HG02973 (cell line): ENCODE measurements at regions not wholly inside any gene's neighbourhood (a gene's known extent, or its start where the extent isn't known, plus 50 kb on each side); places are given as distances from the start of the nearest gene placed in this dataset.
"Not testable (repeated sequence)": the region's sequence is repeated elsewhere in the genome, so short reads cannot be mapped to it uniquely, and the experiment has no call there.

Experiments
- ATAC-seq: cut with Tn5 transposase; IDR thresholded peaks from one replicate; pipeline ENCODE4 v1.9.1; 2021; ENCODE audit warnings: moderate library complexity; ENCODE audit not compliant: unreplicated experiment

DNA sequence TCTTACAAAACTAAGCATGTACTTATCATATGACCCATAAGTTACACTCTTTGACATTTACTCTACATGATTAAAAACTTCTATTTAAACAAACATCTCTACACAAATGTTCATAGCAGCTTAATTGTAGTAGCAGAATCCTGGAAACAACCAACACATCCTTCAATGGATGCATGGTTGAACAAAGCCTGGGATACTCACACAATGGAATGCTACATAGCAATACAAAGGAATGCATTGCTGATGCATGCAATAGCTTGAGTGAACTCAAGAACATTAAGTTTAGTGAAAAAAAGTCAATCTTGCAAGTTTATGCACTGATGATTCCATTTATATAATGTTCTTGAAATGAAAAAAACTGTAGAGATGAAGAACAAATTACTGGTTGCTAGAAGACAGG lies 686.9 kb downstream of the LRRIQ3 start:
- no peak for ATAC-seq

DNA sequence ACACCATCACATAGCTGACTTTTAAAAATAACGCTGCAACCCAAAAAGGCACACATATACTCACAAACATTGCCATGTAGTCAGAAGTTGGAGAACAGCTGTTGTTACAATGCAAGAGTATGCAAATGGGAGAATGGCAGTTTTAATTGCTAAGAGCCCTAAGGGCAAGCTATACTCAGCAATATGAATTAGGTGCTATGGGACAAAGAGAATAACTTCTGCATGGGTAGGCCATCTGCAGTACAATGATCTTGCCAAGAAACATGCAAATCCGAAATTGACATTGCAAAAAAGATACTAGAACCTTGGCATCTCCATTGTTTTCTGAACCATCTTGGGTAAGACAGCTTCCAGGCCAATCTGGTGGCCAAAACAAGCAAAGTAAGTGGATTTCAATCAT lies 697.8 kb downstream of the LRRIQ3 start:
- no peak for ATAC-seq

DNA sequence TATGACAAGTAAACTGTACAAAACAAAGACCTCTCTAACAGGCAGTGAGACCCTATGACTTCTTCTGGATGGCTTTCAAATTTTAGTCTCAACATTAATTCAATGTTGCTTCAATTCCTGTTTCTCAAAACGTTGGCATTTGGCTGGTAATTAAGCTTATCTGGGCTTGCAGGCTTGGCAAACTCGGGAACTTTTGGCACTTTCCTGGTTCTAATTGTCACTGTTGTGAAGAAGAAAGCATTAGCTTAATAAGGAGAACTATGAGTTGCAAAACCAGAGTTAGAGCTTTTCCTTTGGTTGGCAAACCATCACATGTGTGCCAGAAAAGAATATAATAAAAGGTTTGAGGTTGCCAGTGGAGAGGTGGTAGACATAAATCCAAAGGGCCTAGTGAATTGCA lies 698.3 kb downstream of the LRRIQ3 start:
- no peak for ATAC-seq

DNA sequence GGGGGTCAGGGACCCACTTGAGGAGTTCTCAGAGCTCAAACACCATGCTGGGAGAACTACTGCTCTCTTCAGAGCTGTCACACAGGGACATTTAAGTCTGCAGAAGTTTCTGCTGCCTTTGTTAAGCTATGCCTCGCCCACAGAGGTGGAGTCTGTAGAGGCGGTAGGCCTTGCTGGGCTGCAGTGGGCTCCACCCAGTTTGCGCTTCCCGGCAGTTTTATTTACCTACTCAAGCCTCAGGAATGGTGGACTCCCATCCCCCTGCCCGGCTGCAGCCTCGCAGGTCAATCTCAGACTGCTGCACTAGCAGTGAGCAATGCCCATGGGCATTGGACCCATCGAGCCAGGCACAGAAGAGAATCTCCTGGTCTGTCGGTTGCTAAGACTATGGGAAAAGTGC lies 706.4 kb downstream of the LRRIQ3 start:
- ATAC-seq, result no peak

DNA sequence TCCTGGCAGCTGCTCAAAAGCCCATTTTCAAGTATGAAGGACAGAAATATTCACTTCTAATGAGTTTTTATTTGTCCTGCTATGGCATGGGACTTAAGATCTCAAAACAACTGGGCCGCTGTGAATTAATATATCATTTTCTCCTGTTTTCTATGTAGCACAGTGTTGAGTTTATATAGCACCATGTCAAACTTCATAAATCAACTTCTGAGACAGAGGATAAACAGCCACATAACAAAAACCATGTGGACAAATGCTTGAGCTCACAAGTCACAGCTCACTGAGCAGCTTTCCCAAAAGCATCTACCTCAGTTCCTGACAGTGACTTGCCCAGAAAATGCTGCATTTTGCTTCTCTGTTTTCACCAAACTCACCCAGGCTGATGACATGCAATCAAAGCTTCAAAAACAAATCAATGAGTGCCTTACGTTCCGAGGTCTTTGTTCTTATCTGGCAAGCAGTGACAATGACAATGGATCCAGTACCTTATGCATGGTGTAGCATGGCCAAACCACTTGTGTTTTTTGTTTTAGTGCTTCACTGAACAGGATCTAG lies 722.6 kb downstream of the LRRIQ3 start:
- ATAC-seq, result no peak

DNA sequence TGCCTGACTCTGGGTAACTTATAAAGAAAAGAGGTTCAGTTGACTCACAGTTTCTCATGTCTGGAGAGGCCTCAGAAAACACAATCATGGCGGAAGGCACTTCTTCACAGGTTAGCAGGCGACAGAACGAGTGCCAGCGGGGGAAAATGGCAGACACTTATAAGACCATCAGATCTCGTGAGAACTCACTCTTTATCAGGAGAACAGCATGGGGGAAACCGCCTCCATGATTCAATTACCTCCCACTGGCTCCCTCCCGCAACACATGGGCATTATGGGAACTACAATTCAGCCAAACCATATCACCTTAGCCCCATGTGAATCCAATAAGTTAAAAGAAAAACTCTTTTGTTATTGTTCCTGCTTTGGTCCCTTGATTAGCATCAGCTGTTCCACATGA lies 725.2 kb downstream of the LRRIQ3 start:
- ATAC-seq, result no peak

DNA sequence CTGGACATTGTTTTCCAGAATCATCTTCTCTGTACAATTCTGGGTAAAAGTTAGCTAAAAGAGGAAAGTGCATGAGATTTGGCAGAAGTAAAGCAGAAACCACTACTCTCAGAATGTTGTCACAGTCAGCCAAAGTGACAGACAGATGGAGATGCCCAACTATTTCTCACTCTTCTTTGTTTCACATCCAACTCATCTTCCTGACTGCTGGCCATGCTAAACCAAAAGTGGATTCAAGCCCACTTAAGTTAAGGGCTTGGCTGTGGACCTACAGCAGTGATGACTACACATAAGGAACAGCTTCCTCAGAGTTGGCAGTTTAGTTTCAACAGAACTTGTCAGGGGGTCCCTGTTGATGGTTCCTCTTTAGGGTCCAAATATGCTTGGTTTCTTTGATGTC lies 730.2 kb downstream of the LRRIQ3 start:
- no peak for ATAC-seq

DNA sequence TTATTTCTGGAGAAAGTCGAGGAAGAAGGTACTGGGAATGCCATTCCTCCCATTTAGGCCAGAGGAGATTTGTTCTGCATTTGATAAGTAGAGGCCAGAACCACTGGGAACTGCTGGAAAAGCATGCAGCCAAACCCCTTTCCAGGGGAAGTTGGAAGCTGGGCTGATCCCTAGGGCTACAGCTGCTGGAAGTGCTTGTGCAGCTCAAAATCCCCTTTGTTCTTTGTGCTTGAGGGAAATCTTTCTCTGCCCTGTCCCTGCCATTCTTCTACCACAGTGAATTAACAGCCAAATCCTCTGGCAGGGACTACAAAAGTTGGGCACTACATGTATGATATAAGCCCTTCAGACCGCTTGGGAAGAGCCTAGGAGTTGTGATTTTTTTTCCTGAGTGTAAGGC lies 734.1 kb downstream of the LRRIQ3 start:
- no peak for ATAC-seq

DNA sequence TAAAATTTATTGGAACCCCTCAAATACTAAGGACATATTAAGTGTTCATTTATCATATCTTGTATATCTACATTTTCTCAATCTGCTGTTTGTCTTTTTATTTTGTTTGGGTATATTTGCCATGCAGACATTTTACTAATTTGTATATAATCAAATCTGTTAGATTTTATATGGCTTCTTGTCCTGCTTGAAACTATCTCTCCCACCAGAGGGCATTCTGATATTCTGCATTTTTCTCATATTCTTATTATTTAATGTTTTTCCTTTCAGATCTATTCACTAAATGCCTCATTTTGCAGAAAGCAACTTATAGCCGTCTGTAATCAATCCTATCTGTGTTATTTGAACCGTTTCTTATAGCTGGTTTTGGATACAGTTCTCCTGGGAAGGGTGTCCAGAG lies 745.5 kb downstream of the LRRIQ3 start:
- ATAC-seq, result no peak

DNA sequence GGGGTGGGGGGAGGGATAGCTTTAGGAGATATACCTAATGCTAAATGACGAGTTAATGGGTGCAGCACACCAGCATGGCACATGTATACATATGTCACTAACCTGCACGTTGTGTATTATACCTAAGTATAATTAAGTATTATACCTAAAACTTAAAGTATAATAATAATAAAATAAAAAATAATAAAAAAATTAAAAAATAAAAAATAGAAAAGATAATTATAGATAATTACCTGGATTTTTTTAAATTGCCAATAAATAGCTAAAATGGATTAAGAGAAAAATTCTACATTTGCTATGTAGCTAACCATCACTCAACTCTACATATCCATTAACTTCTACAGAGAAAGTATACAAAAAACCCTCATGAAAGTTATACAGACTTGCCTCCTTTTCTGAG lies 747.3 kb downstream of the LRRIQ3 start:
- not testable (repeated sequence) for ATAC-seq

DNA sequence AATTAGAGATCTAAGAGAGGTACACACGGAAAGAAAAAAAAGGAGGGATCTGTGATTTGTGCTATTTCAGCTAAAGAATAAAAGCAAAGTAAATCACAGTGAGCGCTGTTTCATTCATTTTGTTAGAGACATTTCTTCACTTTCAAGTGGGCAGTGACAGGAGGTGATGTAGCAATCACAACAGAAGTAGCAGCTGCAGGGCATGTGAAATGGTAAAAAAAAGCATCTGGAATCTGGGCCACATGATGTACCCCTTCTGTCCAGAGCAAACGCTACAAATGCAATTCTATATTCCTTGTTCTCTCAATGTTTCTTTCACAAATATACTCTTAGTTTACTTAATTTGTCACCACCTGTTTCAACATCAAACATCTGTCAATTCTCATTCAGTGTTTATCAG lies 786.5 kb downstream of the LRRIQ3 start:
- no peak for ATAC-seq

DNA sequence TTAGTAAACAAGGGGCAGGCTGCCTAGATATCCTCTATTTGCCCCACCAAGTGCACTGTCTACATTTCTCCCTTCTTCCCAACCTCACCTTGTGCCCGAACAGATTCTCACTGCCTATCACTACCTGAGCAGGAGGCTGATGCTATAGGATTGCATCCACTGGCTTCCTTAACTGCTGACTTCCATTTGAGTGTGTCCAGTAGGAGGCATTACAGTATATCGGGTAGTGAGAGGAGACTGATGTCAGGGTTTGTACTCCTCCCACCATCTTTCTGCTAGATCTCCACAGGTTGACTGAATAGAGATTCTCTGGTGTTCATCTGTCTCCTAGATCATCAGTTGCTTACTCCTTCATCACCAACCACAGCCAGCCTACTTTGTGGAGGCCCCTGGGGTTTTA lies 796.3 kb downstream of the LRRIQ3 start:
- ATAC-seq, result no peak

DNA sequence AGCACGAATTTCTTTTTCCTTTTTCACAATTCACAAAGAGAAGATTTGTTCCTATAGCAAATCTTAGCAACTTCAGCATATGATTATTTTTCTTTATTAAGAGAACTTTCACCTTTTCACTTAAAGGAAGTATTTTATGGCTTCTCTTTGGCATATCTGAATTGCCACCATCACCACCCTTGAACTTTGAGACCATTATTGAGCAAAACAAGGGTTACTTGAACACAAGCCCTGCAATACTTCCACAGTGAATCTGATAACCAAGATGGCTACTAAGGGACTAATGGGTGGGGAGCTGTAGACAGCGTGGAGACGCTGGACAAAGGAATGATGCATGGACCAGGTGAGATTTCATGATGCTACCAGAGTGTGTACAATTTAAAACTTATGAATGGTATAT lies 815.0 kb downstream of the LRRIQ3 start:
- ATAC-seq, result no peak

DNA sequence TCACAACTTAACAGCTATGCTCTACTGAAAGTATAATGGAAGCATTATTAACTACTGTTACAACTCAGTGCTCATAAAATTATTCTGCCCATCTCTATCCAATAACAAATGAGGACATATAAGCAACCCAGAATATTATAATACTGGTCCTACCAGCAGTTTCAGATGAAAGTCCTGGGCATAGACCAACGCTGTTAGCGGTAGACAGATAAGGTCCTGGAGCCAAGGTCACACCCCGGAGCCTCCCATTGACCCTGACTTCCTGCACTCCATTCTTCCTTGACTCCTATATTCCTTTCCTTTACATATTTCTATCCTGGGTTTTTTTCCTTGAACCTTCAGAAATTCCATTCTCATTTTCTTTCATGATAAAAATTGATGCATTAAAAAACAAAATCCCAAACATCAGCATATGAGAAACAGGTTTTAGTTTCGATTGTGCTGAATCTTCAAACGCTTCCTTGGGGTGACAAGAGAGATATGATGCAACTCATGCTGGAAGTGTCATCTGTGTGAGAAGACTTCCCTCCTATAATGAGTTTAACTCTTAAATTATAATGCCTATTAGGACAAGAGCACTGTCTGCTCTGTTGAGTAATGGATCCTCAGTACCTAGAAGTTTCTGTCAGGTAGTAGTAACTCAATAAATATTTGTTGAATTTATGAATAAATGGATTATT lies 831.1 kb downstream of the LRRIQ3 start:
- ATAC-seq, result no peak

DNA sequence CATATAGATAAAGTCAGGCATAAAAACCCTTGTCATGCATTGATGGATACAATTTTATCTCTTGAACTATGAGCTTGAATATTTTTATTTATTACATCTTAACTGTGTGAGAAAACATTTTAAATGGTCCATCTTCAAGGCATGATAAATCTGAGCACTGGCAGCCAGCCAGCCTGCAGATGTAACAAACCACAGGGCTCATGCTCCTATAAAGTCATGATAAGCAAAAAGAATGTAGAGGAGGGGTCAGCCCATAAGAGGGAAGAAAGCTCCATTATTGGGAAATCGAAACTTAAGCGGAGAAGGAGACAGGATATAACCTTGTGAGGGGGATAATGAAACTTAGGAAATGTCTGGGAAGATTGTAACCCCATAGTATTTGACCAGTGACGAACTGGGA lies 839.0 kb downstream of the LRRIQ3 start:
- no peak for ATAC-seq

DNA sequence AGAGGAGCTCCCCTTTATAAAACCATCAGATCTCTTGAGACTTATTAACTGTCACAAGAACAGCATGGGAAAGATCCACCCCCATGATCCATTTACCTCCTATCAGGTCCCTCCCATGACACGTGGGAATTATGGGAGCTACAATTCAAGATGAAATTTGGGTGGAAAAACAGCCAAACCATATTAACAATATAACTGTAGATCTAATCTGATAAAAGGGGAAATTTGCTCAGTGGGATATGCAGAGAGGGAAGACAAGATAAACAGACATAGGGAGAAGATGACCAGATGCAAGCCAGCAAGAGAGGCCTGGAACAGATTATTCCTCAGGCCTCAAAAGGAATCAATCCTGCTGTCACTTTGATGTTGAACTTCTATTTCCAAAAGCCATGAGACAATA lies 841.5 kb downstream of the LRRIQ3 start:
- no peak for ATAC-seq

DNA sequence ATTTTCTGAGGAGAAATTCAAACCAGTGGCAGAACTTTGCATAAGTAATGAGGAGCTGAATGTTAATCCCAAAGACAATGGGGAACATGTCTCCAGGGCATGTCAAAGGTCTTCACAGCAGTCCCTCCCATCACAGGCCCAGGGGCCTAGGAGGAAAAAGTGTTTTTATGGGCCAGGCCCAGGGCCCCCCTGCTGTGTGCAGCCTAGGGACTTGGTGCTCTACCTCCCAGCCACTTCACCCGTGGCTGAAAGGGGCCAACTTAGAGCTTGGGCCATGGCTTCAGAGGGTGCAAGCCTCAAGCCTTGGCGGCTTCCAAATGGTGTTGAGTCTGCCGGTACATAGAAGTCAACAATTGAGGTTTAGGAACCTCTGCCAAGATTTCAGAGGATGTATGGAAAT lies 854.0 kb downstream of the LRRIQ3 start:
- no peak for ATAC-seq

DNA sequence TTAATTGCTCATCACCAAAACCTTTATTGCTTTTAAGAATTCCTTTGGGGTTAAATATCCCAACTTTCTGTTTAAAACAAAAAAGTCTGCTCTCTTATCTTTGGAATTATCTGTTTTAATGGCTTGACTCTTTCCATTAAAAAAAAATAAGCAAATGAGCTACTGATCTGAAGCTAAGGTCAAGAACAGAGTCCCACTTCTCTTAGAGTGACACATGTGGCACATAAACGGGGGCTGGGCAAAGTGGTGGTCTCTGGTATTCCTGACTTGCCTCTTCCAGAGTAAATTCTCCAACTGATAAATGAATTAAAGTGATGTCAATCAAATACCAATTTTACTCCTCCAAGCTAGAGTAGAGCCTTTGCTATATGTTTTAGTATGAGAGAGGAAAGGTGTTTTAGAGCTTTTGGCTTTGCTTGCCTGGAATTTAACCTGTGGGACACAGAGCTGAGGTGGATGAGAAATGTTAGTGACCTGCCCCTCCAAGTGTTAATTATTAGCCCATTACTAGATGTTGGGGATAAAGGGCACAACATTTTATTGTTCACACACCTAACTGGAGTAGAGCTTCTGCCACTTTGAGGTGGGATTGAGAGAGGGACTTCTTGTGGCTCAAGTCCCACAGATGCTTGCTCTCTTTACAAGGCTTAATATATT lies 864.0 kb downstream of the LRRIQ3 start:
- ATAC-seq, result no peak

DNA sequence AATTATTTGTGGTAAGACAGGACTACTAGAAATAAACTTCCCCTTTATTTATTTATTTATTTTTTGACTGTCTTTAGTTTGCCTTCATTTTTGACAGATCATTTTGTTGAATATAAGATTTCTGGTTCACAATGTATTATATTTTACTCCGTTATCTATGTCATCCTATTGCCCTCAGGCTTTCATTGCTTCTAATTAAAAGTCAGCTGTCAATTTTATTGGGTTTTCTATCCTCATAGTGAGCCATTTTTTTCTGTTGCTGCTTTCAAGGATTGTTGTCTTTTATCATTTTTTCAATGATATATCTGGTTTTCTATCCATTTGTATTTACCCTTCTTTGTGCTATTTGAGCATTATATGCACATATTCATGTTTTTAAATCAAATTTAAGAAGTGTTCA lies 866.2 kb downstream of the LRRIQ3 start:
- ATAC-seq, result no peak

DNA sequence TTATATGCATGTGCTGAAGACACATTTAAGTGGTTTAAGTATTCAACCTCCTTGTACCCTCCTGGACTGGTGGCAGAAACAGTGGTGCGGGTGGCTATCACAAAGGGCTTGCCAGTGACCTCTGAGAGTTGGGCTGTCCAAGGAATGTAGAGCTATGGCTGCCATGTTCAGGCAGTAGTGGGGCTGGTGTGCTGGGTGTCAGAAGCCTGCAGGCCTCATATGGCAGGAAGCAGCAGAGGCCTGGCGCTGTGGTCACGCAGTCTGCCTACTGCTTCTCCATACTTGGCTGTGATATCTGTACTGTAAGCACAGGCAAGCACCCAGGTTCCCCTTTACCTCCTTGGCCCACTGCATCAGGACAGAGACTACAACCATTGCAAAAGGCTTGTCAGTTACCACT lies 870.0 kb downstream of the LRRIQ3 start:
- ATAC-seq, result no peak

DNA sequence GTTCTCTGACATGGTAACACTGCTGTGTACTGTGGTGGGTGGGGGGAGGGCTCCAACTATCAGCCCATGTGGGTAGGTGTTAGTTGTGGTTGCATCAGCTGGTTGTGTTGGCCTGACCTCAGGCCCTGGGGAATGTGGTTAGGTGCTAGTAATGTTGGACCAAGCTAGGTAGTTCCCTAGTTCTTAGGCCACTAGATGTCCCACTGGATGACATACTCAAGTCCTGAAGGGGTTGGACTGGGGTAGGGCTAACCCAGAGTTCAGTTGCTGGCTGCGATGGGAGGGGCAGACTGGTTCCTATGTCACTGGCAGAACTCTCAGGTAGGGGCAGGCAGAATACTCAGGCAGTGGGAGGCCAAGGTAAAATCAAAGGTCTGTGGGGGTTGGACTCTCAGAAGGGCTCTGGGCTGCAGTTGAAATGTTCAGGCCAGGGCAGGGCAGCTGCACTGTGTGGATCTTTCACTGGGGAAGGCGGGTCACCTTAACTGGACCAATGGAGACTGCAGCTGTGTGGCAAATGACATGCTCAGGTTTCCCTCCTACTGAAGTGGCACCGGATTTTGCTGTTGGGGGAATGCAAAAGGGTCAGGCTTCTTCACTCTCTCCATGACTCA lies 870.7 kb downstream of the LRRIQ3 start:
- ATAC-seq, result no peak

DNA sequence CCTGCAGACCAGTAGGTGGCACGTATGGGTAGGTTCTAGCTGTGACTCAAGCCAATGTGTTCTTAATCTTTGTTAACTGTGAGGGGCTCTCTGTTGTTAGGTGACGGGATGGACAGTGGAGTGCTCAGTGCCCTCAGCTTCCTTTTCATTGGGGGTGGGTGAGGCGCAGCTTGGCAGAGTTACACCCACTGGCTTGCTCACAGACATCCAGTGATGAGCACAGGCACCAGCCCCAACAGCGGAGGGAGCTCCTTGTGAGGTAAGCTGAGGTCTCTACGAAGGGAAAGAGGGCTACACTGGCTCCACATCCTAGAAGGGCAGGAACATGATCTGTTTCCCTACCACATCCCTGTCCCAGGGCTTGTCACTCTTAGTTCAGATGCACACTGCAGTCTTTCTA lies 871.3 kb downstream of the LRRIQ3 start:
- ATAC-seq, result no peak
